ENCODE measurements at regions not wholly inside any gene's neighbourhood (a gene's known extent, or its start where the extent isn't known, plus 50 kb on each side); places are given as distances from the start of the nearest gene placed in this dataset.

DNA sequence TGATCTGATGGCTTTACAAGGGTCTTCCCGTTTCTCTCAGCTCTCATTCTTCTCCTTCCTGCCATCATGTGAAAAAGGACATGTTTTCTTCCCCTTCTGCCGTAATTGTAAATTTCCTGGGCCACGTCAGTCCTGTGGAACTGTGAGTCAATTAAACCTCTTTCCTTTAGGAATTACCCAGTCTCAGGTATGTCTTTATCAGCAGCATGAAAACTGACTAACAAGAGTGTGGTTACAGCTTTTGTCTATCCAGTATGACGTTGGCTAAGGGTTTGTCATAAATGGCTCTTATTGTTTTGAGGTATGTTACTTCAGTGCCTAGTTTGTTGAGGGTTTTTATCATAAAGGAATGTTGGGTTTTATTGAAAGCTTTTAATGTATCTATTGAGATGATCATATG, 501.6 kb downstream of the CAAP1 start:
- no peak overlapping the region for H2BK12ac ChIP-seq (ENCODE audit: low read depth, low read length)
- H3K23ac ChIP-seq (ENCODE audit: insufficient read length) = no peak overlapping the region
- no peak overlapping the region for H2BK120ac ChIP-seq (replicated peaks; ENCODE audit: low read depth, low read length)
- no peak overlapping the region for H2AK5ac ChIP-seq (ENCODE audit: low read depth, low read length)
- peaks cover 9 to 16% of the 10 kb centered on the region in 2 experiments; a peak in 3 of 4 replicates for H3K9me3 ChIP-seq (ENCODE audit: insufficient read depth in 2 of 2, low read depth in 1 of 2, low read length in 1 of 2)
- no peaks in the 10 kb centered on the region for H3K4me1 ChIP-seq (replicated peaks in 1 of 4; ENCODE audit: control insufficient read depth in 3 of 4, insufficient read depth in 4 of 4, low read length in 3 of 4)
- no peaks in the 10 kb centered on the region for H4K20me1 ChIP-seq (replicated peaks in 1 of 2; ENCODE audit: control insufficient read depth in 1 of 2, insufficient read depth in 2 of 2, low read length in 2 of 2)
- H4K8ac ChIP-seq (ENCODE audit: extremely low read depth, insufficient read depth, low read length) = no peak overlapping the region
- H4K5ac ChIP-seq (ENCODE audit: insufficient read length, low read depth, low read length) = no peak overlapping the region
- no peak overlapping the region for H2BK15ac ChIP-seq (ENCODE audit: low read length)
- no peak overlapping the region for H3K56ac ChIP-seq (replicated peaks; ENCODE audit: insufficient read length, low read depth, low read length)
- no peaks in the 10 kb centered on the region for H3K79me2 ChIP-seq (ENCODE audit: control insufficient read depth in 1 of 2, insufficient read depth in 2 of 2, low read length in 2 of 2)
- H3K79me1 ChIP-seq (ENCODE audit: low read depth, low read length) = no peaks in the 10 kb centered on the region
- no peak overlapping the region for H3K18ac ChIP-seq (ENCODE audit: extremely low read depth, low read length)
- FAIRE-seq (no peak), DNase-seq (ENCODE audit: low read depth in 1 of 2, low spot score in 2 of 2) (no peak)
- H3K9ac ChIP-seq (replicated peaks in 1 of 4; ENCODE audit: extremely low read depth in 1 of 4, low read depth in 3 of 4, low read length in 3 of 4) = no peak overlapping the region
- no peak overlapping the region for H2BK20ac ChIP-seq (ENCODE audit: low read length)
- H3K27me3 ChIP-seq (replicated peaks in 1 of 4; ENCODE audit: control insufficient read depth in 3 of 4, extremely low read depth in 1 of 4, insufficient read depth in 3 of 4, low read length in 3 of 4) = no peaks in the 10 kb centered on the region
- WGBS, 2 experiments (ENCODE audit: extremely low coverage in 1 of 2, insufficient coverage in 1 of 2, insufficient read length in 1 of 2, insufficient replicate concordance in 2 of 2, low coverage in 1 of 2, low lambda C conversion rate in 2 of 2, missing lambda C conversion rate in 1 of 2) = 88% methylated on average over 4 of the region's 4 CpGs; no CpG with 5 or more reads in 1 of the 2 experiments
- no peak overlapping the region for H3K14ac ChIP-seq (ENCODE audit: insufficient read length)
- CTCF ChIA-PET (ENCODE audit: partially characterized antibody) = no interaction called here
- POLR2A ChIA-PET (ENCODE audit: partially characterized antibody) = no interaction called here
- no peak overlapping the region for H4K91ac ChIP-seq (replicated peaks; ENCODE audit: insufficient read length, low read length)
- no peaks in the 10 kb centered on the region for H3K36me3 ChIP-seq (ENCODE audit: control insufficient read depth in 2 of 4, insufficient read depth in 4 of 4, low read length in 3 of 4)
- no peak overlapping the region for H3K4me3 ChIP-seq (ENCODE audit: extremely low read depth in 1 of 4, insufficient read depth in 2 of 4, low read depth in 3 of 4, low read length in 4 of 4)
- H3K27ac ChIP-seq (ENCODE audit: low read depth, low read length) = no peak overlapping the region
- no peak overlapping the region for H3K4me2 ChIP-seq (ENCODE audit: insufficient read depth in 1 of 2, low read depth in 2 of 2, low read length in 2 of 2)
- no peak overlapping the region for H3K4ac ChIP-seq (replicated peaks; ENCODE audit: insufficient read length, low read depth, low read length)
- no peak overlapping the region for H2AFZ ChIP-seq (ENCODE audit: low read length)
- no peak overlapping the region for H2BK5ac ChIP-seq (ENCODE audit: low read depth, low read length)
- H3K23me2 ChIP-seq (ENCODE audit: low read depth, low read length) = no peaks in the 10 kb centered on the region
- no peak for TF ChIP-seq RBBP5 (IDR thresholded peaks at IDR 0.05; ENCODE audit: borderline replicate concordance, low read depth, low read length)
- no peak for TF ChIP-seq CTBP2 (IDR thresholded peaks at IDR 0.05; ENCODE audit: borderline replicate concordance, insufficient read depth, insufficient read length, low read length)
